Panc1 (cell line): ENCODE measurements at regions not wholly inside any gene's neighbourhood (a gene's known extent, or its start where the extent isn't known, plus 50 kb on each side); places are given as distances from the start of the nearest gene placed in this dataset.

Experiments
- ATAC-seq: fragments of 200-7000 bp; cut with Tn5 transposase; 2 replicates; pipeline ENCODE4 v1.9.1; 2020; ENCODE audit warnings: mild to moderate bottlenecking, moderate library complexity
- BruUV-seq: library from RNA; stranded (reverse); fragments of 400-500 nt; replicated peaks from 2 replicates; lab custom pipeline; 2021; lab: Mats Ljungman, UMichigan
- CTCF ChIA-PET: fragments of 300-600 bp; sonication (Branson Sonifier 250); formaldehyde crosslinking; loops from one replicate; lab custom pipeline; 2022; ENCODE audit warnings: antibody characterized with exemption; lab: Charles Lee
- POLR2A ChIA-PET: fragments of 300-600 bp; sonication (Branson Sonifier 250); formaldehyde crosslinking; loops from one replicate; lab custom pipeline; 2022; ENCODE audit warnings: antibody characterized with exemption; lab: Charles Lee
- DNase-seq: peaks from one replicate; pipeline ENCODE4 v3.0.0-alpha.2; 2010; ENCODE audit warnings: low read depth, low spot score
- H3K27ac ChIP-seq: 2 replicates; pipeline ENCODE4 v1.5.1; 2011; ENCODE audit warnings: mild to moderate bottlenecking, low read length, inconsistent platforms
- H3K27me3 ChIP-seq: fragments of 200-500 bp; sonication (Bioruptor generic); 2 replicates; pipeline ENCODE4 v1.6.0; 2014; ENCODE audit warnings: low read length, inconsistent platforms; ENCODE audit not compliant: control insufficient read depth, insufficient read depth
- H3K36me3 ChIP-seq: fragments of 200-500 bp; sonication (Bioruptor generic); 2 replicates; pipeline ENCODE4 v1.5.1; 2014; ENCODE audit warnings: inconsistent platforms, mild to moderate bottlenecking, low read length, moderate library complexity; ENCODE audit not compliant: control insufficient read depth, insufficient read depth
- H3K4me1 ChIP-seq: 2 replicates; pipeline ENCODE4 v1.5.1; 2011; ENCODE audit warnings: inconsistent platforms, mild to moderate bottlenecking, low read length, moderate library complexity; ENCODE audit not compliant: control insufficient read depth, insufficient read depth
- H3K4me3 ChIP-seq, 2 experiments: 2 replicates each; pipeline ENCODE4 v1.5.1; 2011 to 2012; ENCODE audit warnings: low read depth in 2 of 2, low read length in 2 of 2, mild to moderate bottlenecking in 2 of 2, inconsistent platforms in 1 of 2, moderate library complexity in 1 of 2
- H3K9me3 ChIP-seq: fragments of 200-500 bp; sonication (Bioruptor generic); 2 replicates; pipeline ENCODE4 v1.5.1; 2014; ENCODE audit warnings: low read depth, mild to moderate bottlenecking, inconsistent platforms, low read length, moderate library complexity; ENCODE audit not compliant: control insufficient read depth, insufficient read depth
- POLR2AphosphoS5 ChIP-seq: IDR thresholded peaks from 2 replicates; pipeline ENCODE4 v1.6.1; 2012; ENCODE audit warnings: mild to moderate bottlenecking, low read depth, low read length, moderate library complexity
- SIN3A ChIP-seq: IDR thresholded peaks from 2 replicates; pipeline ENCODE4 v1.6.1; 2012; ENCODE audit warnings: low read depth, mild to moderate bottlenecking, low read length, moderate library complexity, borderline replicate concordance; ENCODE audit not compliant: insufficient read depth
- TCF7L2 ChIP-seq: IDR thresholded peaks from 2 replicates; pipeline ENCODE4 v1.6.1; 2011; ENCODE audit warnings: mild to moderate bottlenecking, low read depth, low read length, inconsistent platforms
- in situ Hi-C: cut with HindIII; loops from 2 replicates; pipeline ENCODE4 v1.10.0; 2016; ENCODE audit warnings: low sequenced_read_pairs, low pct_unique_long_range_greater_than_20kb
- intact Hi-C: fragments of 100-400 bp; cut with micrococcal nuclease; formaldehyde crosslinking; loops from one replicate; pipeline ENCODE4 v1.10.0; 2022; ENCODE audit not compliant: unreplicated experiment
- TF ChIP-seq, protein P1 (sequence below): fragments of 450-650 bp; IDR thresholded peaks from 2 replicates; pipeline ENCODE4 v1.5.1; 2017; ENCODE audit warnings: mild to moderate bottlenecking
- TF ChIP-seq, protein P2 (sequence below), 2 experiments: IDR thresholded peaks; 2 replicates each; pipeline ENCODE4 v1.6.1; 2011 to 2012; ENCODE audit warnings: low read depth in 2 of 2, control low read depth in 1 of 2, low read length in 1 of 2, mild to moderate bottlenecking in 1 of 2, moderate library complexity in 1 of 2; ENCODE audit not compliant: insufficient read depth in 1 of 2

DNA sequence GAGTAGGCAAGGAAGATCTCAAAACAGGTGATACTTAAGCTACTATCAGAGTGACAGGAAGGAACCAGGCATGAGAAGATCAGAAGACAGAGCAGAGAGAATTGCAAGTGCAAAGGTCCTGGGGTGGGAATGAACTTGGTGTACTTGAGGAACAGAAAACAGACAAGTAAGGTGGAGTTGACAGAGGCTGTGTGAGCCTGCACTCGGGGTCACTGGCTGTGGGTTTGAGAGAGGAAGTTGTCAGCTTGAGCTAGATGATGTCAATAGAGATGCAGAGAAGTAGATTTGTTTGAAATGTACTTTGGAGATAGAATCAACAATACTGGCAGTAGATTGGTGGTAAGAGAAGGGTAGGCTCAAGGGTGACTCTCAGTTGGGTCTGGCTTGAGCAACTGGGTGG, 209.5 kb downstream of the CLIC5 start:
- H3K4me1 ChIP-seq, result no peaks in the 10 kb centered on the region
- no peak overlapping the region for H3K27ac ChIP-seq
- H3K4me3 ChIP-seq, result no peak overlapping the region
- intact Hi-C loops, result no loop called here
- in situ Hi-C loops, result no loop called here
- peaks cover 5% of the 10 kb centered on the region; the same call in 1 of the 2 replicates for H3K27me3 ChIP-seq
- TF ChIP-seq, protein P1, sequence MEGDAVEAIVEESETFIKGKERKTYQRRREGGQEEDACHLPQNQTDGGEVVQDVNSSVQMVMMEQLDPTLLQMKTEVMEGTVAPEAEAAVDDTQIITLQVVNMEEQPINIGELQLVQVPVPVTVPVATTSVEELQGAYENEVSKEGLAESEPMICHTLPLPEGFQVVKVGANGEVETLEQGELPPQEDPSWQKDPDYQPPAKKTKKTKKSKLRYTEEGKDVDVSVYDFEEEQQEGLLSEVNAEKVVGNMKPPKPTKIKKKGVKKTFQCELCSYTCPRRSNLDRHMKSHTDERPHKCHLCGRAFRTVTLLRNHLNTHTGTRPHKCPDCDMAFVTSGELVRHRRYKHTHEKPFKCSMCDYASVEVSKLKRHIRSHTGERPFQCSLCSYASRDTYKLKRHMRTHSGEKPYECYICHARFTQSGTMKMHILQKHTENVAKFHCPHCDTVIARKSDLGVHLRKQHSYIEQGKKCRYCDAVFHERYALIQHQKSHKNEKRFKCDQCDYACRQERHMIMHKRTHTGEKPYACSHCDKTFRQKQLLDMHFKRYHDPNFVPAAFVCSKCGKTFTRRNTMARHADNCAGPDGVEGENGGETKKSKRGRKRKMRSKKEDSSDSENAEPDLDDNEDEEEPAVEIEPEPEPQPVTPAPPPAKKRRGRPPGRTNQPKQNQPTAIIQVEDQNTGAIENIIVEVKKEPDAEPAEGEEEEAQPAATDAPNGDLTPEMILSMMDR, result no peak
- TF ChIP-seq TCF7L2 (no peak), POLR2AphosphoS5 (no peak), SIN3A (no peak)
- TF ChIP-seq, protein P2, sequence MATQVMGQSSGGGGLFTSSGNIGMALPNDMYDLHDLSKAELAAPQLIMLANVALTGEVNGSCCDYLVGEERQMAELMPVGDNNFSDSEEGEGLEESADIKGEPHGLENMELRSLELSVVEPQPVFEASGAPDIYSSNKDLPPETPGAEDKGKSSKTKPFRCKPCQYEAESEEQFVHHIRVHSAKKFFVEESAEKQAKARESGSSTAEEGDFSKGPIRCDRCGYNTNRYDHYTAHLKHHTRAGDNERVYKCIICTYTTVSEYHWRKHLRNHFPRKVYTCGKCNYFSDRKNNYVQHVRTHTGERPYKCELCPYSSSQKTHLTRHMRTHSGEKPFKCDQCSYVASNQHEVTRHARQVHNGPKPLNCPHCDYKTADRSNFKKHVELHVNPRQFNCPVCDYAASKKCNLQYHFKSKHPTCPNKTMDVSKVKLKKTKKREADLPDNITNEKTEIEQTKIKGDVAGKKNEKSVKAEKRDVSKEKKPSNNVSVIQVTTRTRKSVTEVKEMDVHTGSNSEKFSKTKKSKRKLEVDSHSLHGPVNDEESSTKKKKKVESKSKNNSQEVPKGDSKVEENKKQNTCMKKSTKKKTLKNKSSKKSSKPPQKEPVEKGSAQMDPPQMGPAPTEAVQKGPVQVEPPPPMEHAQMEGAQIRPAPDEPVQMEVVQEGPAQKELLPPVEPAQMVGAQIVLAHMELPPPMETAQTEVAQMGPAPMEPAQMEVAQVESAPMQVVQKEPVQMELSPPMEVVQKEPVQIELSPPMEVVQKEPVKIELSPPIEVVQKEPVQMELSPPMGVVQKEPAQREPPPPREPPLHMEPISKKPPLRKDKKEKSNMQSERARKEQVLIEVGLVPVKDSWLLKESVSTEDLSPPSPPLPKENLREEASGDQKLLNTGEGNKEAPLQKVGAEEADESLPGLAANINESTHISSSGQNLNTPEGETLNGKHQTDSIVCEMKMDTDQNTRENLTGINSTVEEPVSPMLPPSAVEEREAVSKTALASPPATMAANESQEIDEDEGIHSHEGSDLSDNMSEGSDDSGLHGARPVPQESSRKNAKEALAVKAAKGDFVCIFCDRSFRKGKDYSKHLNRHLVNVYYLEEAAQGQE (IDR thresholded peaks at IDR 0.05; ENCODE audit: insufficient read depth in 1 of 2, low read depth in 2 of 2, low read length in 1 of 2), result no peak
- no peaks in the 10 kb centered on the region for H3K9me3 ChIP-seq
- no peaks in the 10 kb centered on the region for H3K36me3 ChIP-seq
- CTCF ChIA-PET, result no interaction called here
- no TSS peak for BruUV-seq
- POLR2A ChIA-PET, result no interaction called here
- ATAC-seq (no peak), DNase-seq (no peak)

DNA sequence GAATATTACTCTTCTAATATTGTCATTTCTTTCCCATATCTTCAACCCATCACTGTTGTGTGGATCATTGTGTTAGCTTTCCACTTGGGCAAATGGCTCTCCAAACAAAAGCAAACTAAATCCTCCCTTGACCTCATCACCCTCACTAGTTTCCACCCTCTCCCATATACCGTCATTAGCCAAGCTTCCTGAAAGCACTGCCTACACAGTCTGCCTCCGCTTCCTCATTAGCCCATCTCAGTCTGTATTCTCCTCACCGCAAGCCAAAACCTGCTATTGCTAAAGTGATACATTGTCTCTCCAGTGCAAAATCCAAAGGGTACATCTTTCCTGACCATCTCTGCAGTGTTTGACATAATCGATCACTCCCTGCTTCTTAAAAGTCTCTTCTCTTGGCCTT, 212.6 kb downstream of the CLIC5 start:
- no peak for DNase-seq
- ChIA-PET POLR2A (no interaction called here), CTCF (no interaction called here)
- Histone ChIP-seq H3K4me3 (no peak overlapping the region), H3K36me3 (no peaks in the 10 kb centered on the region), H3K4me1 (no peaks in the 10 kb centered on the region), H3K27ac (no peak overlapping the region), H3K9me3 (no peaks in the 10 kb centered on the region), H3K27me3 (peaks cover 5% of the 10 kb centered on the region; the same call in 1 of the 2 replicates)
- intact Hi-C loops (no loop called here), in situ Hi-C loops (no loop called here)
- TF ChIP-seq POLR2AphosphoS5, result no peak
- TF ChIP-seq, protein P2 (IDR thresholded peaks at IDR 0.05; ENCODE audit: insufficient read depth in 1 of 2, low read depth in 2 of 2, low read length in 1 of 2), result no peak
- no peak for ATAC-seq
- BruUV-seq, result no TSS peak
